Central memory CD8-positive, alpha-beta T cell (primary cell): ENCODE measurements at regions not wholly inside any gene's neighbourhood (a gene's known extent, or its start where the extent isn't known, plus 50 kb on each side); places are given as distances from the start of the nearest gene placed in this dataset.
"Not testable (repeated sequence)": the region's sequence is repeated elsewhere in the genome, so short reads cannot be mapped to it uniquely, and the experiment has no call there.

Source experiments
- ATAC-seq: fragments of 150-1000 bp; cut with Tn5 transposase; replicated peaks from 2 replicates; pipeline ENCODE4 v1.10.0; 2022; ENCODE audit warnings: mild to moderate bottlenecking, moderate FRiP score, moderate number of reproducible peaks; ENCODE audit not compliant: poor library complexity, severe bottlenecking; ENCODE audit errors: extremely low read depth
- DNase-seq, 2 donors: peaks; one replicate each; pipeline ENCODE4 v3.0.0; 2021; ENCODE audit warnings: low spot score in 2 of 2
- H3K27ac Mint-ChIP-seq: one replicate; pipeline ENCODE4 v1.8.0; 2022; ENCODE audit warnings: low read depth, mild to moderate bottlenecking, moderate library complexity, mixed read lengths
- H3K27me3 Mint-ChIP-seq: one replicate; pipeline ENCODE4 v1.8.0; 2022; ENCODE audit warnings: mixed read lengths
- H3K36me3 Mint-ChIP-seq: one replicate; pipeline ENCODE4 v1.8.0; 2022; ENCODE audit warnings: mild to moderate bottlenecking, moderate library complexity, mixed read lengths; ENCODE audit not compliant: insufficient read depth
- H3K4me1 Mint-ChIP-seq: one replicate; pipeline ENCODE4 v1.8.0; 2022; ENCODE audit warnings: mixed read lengths
- H3K4me3 Mint-ChIP-seq: one replicate; pipeline ENCODE4 v1.8.0; 2022; ENCODE audit warnings: mild to moderate bottlenecking, moderate library complexity, mixed read lengths
- H3K9me3 Mint-ChIP-seq: one replicate; pipeline ENCODE4 v1.8.0; 2022; ENCODE audit warnings: mixed read lengths

DNA sequence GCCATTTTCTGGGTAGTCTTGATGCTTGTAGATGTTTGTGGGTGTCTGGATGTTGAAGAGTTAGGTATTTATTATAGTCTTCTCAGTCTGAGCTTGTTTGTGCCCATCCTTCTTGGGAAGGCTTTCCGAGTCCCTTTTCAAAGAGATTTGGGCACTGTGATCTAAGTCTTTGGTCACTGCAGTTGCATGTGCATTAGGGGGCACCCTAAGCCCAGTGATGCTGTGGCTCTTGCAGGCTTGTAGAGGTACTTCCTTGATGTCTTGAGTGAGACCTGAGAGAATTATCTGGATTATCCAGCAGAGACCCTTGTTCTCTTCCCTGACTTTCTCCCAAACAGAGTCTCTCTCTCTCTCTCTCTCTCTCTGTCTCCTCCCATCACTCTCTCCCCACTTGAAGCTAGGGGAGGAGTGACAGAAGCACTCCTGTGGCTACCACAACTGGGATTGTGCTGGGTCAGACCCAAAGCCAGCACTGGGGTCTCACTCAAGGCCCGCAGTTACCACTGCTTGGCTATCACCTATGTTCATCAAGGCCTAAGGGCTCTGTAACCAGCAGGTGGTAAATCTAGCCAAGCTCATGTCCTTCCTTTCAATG lies 68.5 kb downstream of the TMCO5A start:
- peaks cover 13% of the 10 kb centered on the region for H3K9me3 Mint-ChIP-seq
- no peaks in the 10 kb centered on the region for H3K4me1 Mint-ChIP-seq
- ATAC-seq (no peak), DNase-seq (peak in 1 of 2 donors; percentile 13)
- H3K27ac Mint-ChIP-seq: no peak overlapping the region
- no peak overlapping the region for H3K4me3 Mint-ChIP-seq
- peaks cover 35% of the 10 kb centered on the region for H3K27me3 Mint-ChIP-seq
- no peaks in the 10 kb centered on the region for H3K36me3 Mint-ChIP-seq

DNA sequence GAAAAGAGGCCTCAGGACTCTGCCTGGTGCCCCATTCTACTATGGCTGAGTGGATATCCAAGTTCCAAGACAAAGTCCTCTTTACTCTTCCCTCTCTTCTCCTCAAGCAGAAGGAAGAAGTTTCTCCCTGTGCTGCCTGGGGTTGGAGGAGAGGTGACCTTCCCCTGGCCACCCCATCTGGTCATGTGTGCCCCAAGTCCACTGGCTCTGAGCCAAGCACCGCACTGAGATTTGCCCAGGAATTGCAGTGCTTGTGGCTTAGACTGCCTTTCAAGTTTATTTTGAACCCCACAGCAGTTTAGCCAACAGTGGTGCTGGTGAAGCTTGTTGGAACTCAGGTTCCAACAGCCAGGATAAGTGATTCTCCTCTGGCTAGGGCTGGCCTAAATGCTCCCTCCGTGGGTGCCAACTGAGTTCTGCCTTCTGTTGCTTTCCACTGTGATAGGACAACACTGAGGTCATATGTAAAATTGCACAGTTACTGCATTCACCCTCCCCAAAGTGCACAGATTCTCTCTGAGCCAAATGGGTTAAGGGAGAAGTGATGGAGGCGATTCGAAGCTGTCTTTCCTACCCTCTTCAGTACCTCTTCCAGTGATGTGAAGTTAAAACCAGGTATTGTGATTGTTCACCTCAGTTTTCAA lies 69.9 kb downstream of the TMCO5A start:
- H3K4me3 Mint-ChIP-seq: no peak overlapping the region
- no peaks in the 10 kb centered on the region for H3K36me3 Mint-ChIP-seq
- ATAC-seq (no peak), DNase-seq (no peak)
- H3K9me3 Mint-ChIP-seq: peaks cover 13% of the 10 kb centered on the region
- peaks cover 36% of the 10 kb centered on the region for H3K27me3 Mint-ChIP-seq
- no peak overlapping the region for H3K27ac Mint-ChIP-seq
- H3K4me1 Mint-ChIP-seq: no peaks in the 10 kb centered on the region

DNA sequence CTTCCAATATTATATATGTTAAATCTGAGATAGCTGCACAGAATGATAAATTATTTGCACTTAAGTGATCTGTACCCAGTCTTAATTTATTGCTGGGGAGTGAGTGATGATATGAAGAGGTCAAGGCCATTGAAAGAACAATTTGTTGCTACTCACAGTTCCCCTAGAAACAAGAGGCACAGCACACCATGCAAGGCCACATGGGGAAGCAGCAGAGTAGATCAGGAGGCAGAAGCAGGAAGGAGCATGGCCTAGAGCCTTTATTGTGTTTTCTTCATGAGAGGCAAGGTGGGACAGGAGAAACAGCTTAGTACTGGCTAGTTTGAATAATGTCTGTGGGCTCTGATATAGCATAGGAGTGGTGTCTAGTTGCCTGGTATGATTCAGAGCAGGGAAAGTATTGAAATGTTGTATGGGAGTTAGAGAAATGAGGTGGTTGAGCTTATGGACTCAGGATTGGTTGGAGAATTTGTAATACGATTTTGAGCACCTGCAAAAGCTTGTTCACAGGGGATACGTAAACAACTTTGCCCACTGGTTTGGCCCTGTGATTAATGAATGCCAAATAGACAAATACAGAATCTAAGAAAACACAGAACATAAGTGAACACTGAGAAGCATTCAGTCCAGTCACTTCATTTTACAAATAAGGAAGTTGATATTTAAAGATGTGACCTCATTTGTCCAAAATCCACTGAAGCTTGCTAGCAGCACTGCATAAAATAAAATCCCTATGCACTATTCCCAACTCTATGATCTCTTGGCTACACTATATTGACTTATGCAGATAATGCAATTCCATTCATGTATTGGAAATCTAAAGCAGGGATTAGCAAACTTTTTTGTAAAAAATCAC lies 71.7 kb downstream of the TMCO5A start:
- Mint-ChIP-seq H3K9me3 (peaks cover 13% of the 10 kb centered on the region), H3K4me3 (no peak overlapping the region), H3K27ac (no peak overlapping the region), H3K36me3 (no peaks in the 10 kb centered on the region), H3K27me3 (peaks cover 38% of the 10 kb centered on the region), H3K4me1 (no peaks in the 10 kb centered on the region)
- DNase-seq (no peak), ATAC-seq (no peak)

DNA sequence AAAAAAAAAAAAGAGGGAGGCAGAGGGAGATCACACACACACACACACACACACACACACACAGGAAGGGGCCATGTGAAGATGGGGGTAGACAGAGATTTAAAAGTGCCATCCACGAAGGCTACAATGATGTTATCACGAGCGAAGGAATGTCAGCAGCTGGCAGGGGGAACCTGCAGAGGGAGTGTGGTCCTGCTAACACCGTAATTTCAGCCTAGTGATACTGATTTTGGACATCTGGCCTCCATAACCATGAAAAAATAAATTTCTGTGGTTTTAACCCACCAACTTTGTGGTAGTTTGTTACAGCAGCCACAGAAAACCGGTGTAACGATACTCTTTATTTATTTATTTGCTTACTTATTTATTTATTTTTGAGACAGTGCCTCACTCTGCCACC lies 76.0 kb downstream of the TMCO5A start:
- no peaks in the 10 kb centered on the region for H3K36me3 Mint-ChIP-seq
- DNase-seq (no peak), ATAC-seq (no peak)
- no peaks in the 10 kb centered on the region for H3K9me3 Mint-ChIP-seq
- H3K27me3 Mint-ChIP-seq: peaks cover 31% of the 10 kb centered on the region
- no peak overlapping the region for H3K27ac Mint-ChIP-seq
- H3K4me3 Mint-ChIP-seq: no peak overlapping the region
- no peaks in the 10 kb centered on the region for H3K4me1 Mint-ChIP-seq

DNA sequence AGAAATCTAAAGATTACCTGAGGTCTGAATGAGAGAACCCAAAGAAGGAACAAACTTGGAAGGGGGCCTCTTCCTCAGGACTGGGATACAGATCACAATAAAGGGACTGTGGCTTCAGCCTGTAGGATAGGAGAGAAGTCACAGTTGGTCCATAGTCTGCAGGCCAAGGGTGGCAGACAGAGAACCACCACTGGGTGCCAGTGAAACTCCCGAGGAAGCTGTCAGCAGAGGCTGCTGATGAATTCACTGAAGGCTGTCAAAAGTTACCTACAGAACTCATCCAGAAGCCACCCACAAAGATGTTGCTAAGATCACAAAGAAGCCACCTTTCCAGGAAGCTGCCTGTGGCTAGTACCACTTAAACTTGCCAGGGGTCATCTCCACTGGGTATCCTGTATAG lies 78.5 kb downstream of the TMCO5A start:
- DNase-seq (no peak), ATAC-seq (no peak)
- H3K4me3 Mint-ChIP-seq: no peak overlapping the region
- no peaks in the 10 kb centered on the region for H3K36me3 Mint-ChIP-seq
- H3K27ac Mint-ChIP-seq: no peak overlapping the region
- H3K9me3 Mint-ChIP-seq: no peaks in the 10 kb centered on the region
- H3K27me3 Mint-ChIP-seq: peaks cover 39% of the 10 kb centered on the region
- H3K4me1 Mint-ChIP-seq: no peaks in the 10 kb centered on the region

DNA sequence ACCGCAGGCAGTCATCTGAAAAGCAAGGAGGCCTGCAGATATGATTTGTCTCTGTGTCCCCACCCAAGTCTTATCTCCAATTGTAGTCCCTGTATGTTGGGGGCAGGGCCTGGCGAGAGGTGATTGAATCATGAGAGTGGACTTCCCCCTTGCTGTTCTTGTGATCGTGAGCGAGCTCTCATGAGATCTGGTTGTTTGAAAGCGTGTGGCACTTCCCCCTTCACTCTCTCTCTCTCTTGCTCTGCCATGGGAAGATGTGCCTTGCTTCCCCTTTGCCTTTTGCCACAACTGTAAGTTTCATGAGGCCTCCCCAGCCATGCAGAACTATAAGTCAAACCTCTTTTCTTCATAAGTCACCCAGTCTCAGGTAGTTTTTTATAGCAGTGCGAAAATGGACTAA lies 83.3 kb downstream of the TMCO5A start:
- Mint-ChIP-seq H3K4me3 (no peak overlapping the region), H3K4me1 (no peaks in the 10 kb centered on the region), H3K36me3 (no peaks in the 10 kb centered on the region), H3K27me3 (peaks cover 24% of the 10 kb centered on the region), H3K27ac (no peak overlapping the region), H3K9me3 (no peaks in the 10 kb centered on the region)
- no peak for ATAC-seq
- DNase-seq: no peak

DNA sequence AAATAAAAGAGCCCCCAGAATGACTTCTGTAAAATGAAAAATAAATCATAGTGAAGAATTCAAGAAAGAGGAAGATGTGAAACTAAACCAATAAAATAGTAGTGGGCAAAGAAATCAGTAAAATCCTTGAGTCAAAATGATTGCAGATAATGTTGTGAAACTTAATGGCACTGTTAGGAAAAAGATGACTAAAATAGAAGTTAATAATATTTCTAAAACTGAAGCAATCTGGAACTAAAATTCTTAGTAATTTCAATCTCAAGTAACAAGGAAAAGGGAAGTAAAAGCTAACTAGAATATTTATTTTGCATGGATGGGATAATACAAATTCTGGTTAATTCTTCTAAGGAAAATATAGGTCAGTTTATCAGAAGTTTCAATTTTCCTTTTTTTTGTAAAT lies 84.6 kb downstream of the TMCO5A start:
- no peak overlapping the region for H3K4me3 Mint-ChIP-seq
- no peaks in the 10 kb centered on the region for H3K9me3 Mint-ChIP-seq
- no peak for DNase-seq
- no peak overlapping the region for H3K27ac Mint-ChIP-seq
- no peak for ATAC-seq
- no peaks in the 10 kb centered on the region for H3K36me3 Mint-ChIP-seq
- peaks cover 21% of the 10 kb centered on the region for H3K27me3 Mint-ChIP-seq
- H3K4me1 Mint-ChIP-seq: no peaks in the 10 kb centered on the region

DNA sequence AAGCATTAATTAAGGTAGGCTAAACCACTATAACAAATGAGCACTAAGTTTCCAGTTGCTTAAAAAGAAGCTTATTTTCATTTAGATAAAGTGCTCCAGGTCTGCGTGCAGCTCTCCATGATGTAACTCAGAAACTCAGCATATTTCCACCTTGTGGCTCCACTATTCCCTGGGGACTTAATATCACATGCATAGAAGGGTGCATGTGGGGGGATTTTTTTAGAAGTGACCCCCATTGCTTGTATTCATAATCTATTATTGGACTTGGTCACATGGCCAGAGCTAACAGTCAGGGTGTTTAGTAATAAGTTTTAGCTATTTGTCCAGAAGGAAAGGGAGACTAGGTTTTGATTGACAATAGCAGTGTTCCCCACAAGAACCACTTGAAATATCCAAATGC lies 86.8 kb downstream of the TMCO5A start:
- no peaks in the 10 kb centered on the region for H3K9me3 Mint-ChIP-seq
- H3K27me3 Mint-ChIP-seq: no peaks in the 10 kb centered on the region
- DNase-seq (no peak), ATAC-seq (no peak)
- H3K36me3 Mint-ChIP-seq: no peaks in the 10 kb centered on the region
- no peaks in the 10 kb centered on the region for H3K4me1 Mint-ChIP-seq
- no peak overlapping the region for H3K27ac Mint-ChIP-seq
- no peak overlapping the region for H3K4me3 Mint-ChIP-seq

DNA sequence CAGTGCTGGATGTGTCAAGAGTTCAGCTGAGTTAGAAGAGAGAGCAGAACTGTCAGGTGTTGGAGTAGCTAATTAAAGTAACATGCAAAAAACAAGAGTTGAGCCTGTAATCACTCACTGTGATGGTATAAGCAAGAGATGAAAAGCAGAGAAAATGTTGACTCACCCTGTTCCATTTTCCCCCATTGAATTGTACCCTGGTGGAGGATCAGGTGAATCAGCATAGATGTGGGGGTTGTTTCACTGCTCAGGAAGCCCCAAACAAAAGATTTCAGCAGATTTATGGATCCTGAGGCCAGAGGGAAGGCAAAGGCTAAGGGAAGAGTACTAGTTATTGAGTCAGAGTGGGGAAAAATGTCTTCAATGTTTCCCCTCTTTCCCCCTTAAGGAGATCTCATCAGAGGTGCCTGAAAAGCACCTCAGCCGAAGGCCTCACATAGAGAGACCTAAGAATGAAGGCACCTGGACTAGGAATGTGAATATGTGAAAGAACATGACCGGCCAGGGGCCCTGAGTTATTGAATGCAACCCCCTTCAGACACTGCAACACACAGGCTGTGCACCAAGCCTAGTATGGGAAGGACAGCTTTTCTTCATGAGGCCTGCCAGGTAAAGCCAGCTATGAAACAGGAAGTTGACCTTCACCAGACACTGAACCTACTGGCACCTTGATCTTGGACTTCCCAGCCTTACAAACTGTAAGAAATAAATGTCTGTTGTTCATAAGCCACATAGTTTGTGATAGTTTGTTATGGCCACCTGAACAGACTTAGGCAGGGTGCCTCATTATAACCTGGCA lies 90.1 kb downstream of the TMCO5A start:
- Mint-ChIP-seq H3K4me1 (no peaks in the 10 kb centered on the region), H3K27ac (no peak overlapping the region), H3K9me3 (no peaks in the 10 kb centered on the region), H3K27me3 (no peaks in the 10 kb centered on the region), H3K4me3 (no peak overlapping the region), H3K36me3 (no peaks in the 10 kb centered on the region)
- no peak for ATAC-seq
- no peak for DNase-seq

DNA sequence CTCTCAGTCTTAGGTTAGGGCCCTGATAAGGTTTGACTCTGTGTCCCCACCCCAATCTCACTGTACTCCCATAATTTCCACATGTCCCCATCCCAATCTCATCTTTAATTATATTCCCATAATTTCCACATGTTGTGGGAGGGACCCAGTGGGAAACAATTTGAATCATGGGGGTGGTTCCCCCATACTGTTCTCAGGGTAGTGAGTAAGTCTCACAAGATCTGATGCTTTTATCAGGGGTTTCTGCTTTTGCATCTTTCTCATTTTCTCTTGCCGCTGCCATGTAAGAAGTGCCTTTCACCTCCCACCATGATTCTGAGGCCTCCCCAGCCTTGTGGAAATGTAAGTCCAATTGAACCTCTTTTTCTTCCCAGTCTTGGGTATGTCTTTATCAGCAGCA lies 91.2 kb downstream of the TMCO5A start:
- not testable (repeated sequence) for H3K27ac Mint-ChIP-seq, H3K36me3 Mint-ChIP-seq, H3K27me3 Mint-ChIP-seq, H3K9me3 Mint-ChIP-seq, ATAC-seq, H3K4me3 Mint-ChIP-seq, DNase-seq, H3K4me1 Mint-ChIP-seq

DNA sequence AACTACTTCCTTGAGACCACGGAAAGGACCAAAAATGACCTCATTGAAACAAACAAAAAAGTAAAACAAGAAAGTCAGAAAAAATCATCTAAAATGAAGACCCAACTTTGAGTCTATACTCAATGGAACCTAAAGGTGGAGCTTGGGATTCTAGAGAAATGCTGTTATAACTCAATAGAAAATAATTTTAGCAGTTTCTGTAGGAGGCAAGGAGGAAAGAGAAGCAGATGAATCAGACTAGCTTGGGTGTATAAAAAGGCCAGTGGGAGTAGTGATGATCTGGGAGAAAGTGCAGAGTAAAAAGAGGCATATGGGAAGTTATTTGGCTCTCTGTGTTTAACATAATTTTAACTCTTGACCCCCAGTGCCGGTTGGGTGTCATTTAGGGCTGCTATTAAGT lies 94.4 kb downstream of the TMCO5A start:
- no peaks in the 10 kb centered on the region for H3K4me1 Mint-ChIP-seq
- no peaks in the 10 kb centered on the region for H3K9me3 Mint-ChIP-seq
- no peak overlapping the region for H3K4me3 Mint-ChIP-seq
- H3K36me3 Mint-ChIP-seq: no peaks in the 10 kb centered on the region
- ATAC-seq: no peak
- peaks cover 11% of the 10 kb centered on the region for H3K27me3 Mint-ChIP-seq
- DNase-seq: no peak
- H3K27ac Mint-ChIP-seq: no peak overlapping the region

DNA sequence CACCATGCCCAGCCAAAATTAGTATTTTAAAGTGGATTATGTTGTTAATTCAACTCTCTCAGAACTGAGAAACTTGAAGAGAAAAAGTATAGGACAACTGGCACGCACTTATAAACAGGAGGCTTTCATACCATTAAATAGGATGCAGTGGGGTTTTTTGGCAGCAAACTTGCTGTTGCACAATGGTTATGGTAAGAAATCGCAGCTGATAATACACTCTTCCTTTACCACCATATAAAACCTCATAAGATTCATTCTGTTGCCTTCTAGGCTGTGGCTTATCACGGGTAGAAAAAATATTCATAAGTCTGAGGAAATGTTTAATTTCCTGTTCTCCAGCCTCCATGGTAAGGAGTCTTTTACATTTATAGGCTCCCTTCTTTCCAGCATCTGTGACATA lies 95.3 kb downstream of the TMCO5A start:
- DNase-seq (no peak), ATAC-seq (no peak)
- Mint-ChIP-seq H3K27ac (no peak overlapping the region), H3K9me3 (no peaks in the 10 kb centered on the region), H3K4me3 (no peak overlapping the region), H3K27me3 (peaks cover 11% of the 10 kb centered on the region), H3K36me3 (no peaks in the 10 kb centered on the region), H3K4me1 (no peaks in the 10 kb centered on the region)
